PC-9 (cell line): ENCODE measurements at regions not wholly inside any gene's neighbourhood (a gene's known extent, or its start where the extent isn't known, plus 50 kb on each side); places are given as distances from the start of the nearest gene placed in this dataset.

Source experiments
- BruUV-seq: library from RNA; stranded (reverse); fragments of 400-500 nt; replicated peaks from 2 replicates; lab custom pipeline; 2021; lab: Mats Ljungman, UMichigan
- CTCF ChIA-PET: fragments of 300-600 bp; sonication (Branson Sonifier 250); formaldehyde crosslinking; loops from one replicate; lab custom pipeline; 2022; ENCODE audit warnings: antibody characterized with exemption; lab: Charles Lee
- POLR2A ChIA-PET: fragments of 300-600 bp; sonication (Branson Sonifier 250); formaldehyde crosslinking; loops from one replicate; lab custom pipeline; 2022; ENCODE audit warnings: antibody characterized with exemption; ENCODE audit not compliant: unreplicated experiment; lab: Charles Lee
- DNase-seq, 2 experiments: peaks; one replicate each; pipeline versions ENCODE4 v3.0.0 to v3.0.0-alpha.2; 2015 to 2022; ENCODE audit warnings: mixed read lengths in 1 of 2
- H2AFZ ChIP-seq: fragments of 200-600 bp; sonication (generic); 2 replicates; pipeline ENCODE4 v1.8.1; 2017; ENCODE audit warnings: antibody characterized with exemption
- H3F3A ChIP-seq: fragments of 200-600 bp; sonication (generic); 2 replicates; pipeline ENCODE4 v1.8.1; 2017; ENCODE audit warnings: antibody characterized with exemption, mild to moderate bottlenecking, low read depth; ENCODE audit not compliant: insufficient read depth
- H3K27ac ChIP-seq: fragments of 200-600 bp; sonication (generic); 2 replicates; pipeline ENCODE4 v1.6.1; 2016; ENCODE audit warnings: mixed run types
- H3K27me3 ChIP-seq: fragments of 200-600 bp; sonication (generic); 2 replicates; pipeline ENCODE4 v1.6.1; 2016; ENCODE audit warnings: low read depth, mixed run types; ENCODE audit not compliant: insufficient read depth
- H3K36me3 ChIP-seq: fragments of 200-600 bp; sonication (generic); 2 replicates; pipeline ENCODE4 v1.6.1; 2016; ENCODE audit warnings: low read depth, mixed run types
- H3K4me1 ChIP-seq: fragments of 200-600 bp; sonication (generic); replicated peaks from 2 replicates; pipeline ENCODE4 v1.6.1; 2016; ENCODE audit warnings: mixed run types; ENCODE audit not compliant: insufficient read depth
- H3K4me2 ChIP-seq: fragments of 200-600 bp; sonication (generic); 2 replicates; pipeline ENCODE4 v1.6.1; 2017; ENCODE audit warnings: mixed run types
- H3K4me3 ChIP-seq: fragments of 200-600 bp; sonication (generic); 2 replicates; pipeline ENCODE4 v1.6.1; 2016; ENCODE audit warnings: mixed run types
- H3K79me2 ChIP-seq: fragments of 200-600 bp; sonication (generic); 2 replicates; pipeline ENCODE4 v1.6.1; 2017; ENCODE audit warnings: low read depth, mixed run types
- H3K9me2 ChIP-seq: fragments of 200-600 bp; sonication (generic); 2 replicates; pipeline ENCODE4 v1.8.1; 2017; ENCODE audit warnings: mild to moderate bottlenecking; ENCODE audit not compliant: insufficient read depth
- H3K9me3 ChIP-seq: fragments of 200-600 bp; sonication (generic); 2 replicates; pipeline ENCODE4 v1.8.1; 2016; ENCODE audit warnings: low read depth; ENCODE audit not compliant: insufficient read depth
- H4K20me1 ChIP-seq: fragments of 200-600 bp; sonication (generic); 2 replicates; pipeline ENCODE4 v1.8.1; 2017; ENCODE audit not compliant: insufficient read depth
- EZH2 ChIP-seq: fragments of 200-600 bp; sonication (generic); IDR thresholded peaks from 2 replicates; pipeline ENCODE4 v1.8.0; 2017; ENCODE audit warnings: antibody characterized with exemption, low read depth
- intact Hi-C: fragments of 100-400 bp; cut with micrococcal nuclease; formaldehyde crosslinking; loops from one replicate; pipeline ENCODE4 v1.10.0; 2022; ENCODE audit not compliant: unreplicated experiment
- TF ChIP-seq, protein P1 (sequence below): fragments of 200-600 bp; sonication (generic); conservative IDR thresholded peaks from 2 replicates; pipeline ENCODE4 v1.6.1; 2017; ENCODE audit warnings: mixed run types, antibody characterized with exemption, mild to moderate bottlenecking, moderate library complexity

DNA sequence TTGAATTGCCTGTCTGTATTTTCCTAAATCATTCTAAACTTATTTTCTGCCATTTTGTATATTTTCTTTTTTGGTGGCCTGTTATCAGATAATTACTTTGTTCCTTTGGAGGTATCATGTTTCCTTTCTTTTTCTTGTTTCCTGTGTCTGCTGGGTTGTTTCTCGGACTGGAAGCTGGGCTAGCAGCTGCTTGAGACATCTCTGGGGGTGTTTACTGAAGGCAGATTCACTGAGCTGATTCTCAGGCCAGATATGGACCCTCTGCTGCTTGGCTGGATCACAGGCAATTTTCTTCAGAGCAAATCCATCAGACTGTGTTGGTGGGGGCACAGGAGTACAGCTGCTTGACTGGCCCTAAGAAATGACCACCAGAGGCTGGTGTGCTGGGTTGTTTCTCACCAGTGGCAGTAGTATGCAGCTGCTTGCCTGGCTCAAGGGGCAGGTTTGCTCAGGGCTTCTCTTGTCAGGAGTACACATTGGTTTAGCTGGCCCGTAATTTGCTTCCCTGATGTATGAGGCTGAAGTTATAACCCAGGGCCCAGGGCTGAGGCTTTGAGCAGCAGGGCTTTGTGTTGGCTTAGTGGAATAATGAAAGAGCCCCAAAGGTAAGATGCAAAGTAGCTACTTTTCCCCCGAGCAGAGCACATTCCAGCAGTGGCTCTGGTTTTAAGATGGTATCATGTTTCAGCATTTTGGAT, 680.6 kb downstream of the TECRL start:
- Histone ChIP-seq H3K4me1 (no peaks in the 10 kb centered on the region), H3K36me3 (no peaks in the 10 kb centered on the region), H4K20me1 (no peaks in the 10 kb centered on the region), H3K4me3 (no peak overlapping the region), H3K9me2 (no peaks in the 10 kb centered on the region), H2AFZ (no peak overlapping the region), H3K27me3 (no peaks in the 10 kb centered on the region), H3K4me2 (no peak overlapping the region), H3K27ac (no peak overlapping the region), H3F3A (no peaks in the 10 kb centered on the region), H3K79me2 (no peaks in the 10 kb centered on the region), H3K9me3 (no peaks in the 10 kb centered on the region)
- intact Hi-C loops: no loop called here
- no peak for DNase-seq
- ChIA-PET POLR2A (no interaction called here), CTCF (no interaction called here)
- TF ChIP-seq EZH2: no peak
- TF ChIP-seq, protein P1, sequence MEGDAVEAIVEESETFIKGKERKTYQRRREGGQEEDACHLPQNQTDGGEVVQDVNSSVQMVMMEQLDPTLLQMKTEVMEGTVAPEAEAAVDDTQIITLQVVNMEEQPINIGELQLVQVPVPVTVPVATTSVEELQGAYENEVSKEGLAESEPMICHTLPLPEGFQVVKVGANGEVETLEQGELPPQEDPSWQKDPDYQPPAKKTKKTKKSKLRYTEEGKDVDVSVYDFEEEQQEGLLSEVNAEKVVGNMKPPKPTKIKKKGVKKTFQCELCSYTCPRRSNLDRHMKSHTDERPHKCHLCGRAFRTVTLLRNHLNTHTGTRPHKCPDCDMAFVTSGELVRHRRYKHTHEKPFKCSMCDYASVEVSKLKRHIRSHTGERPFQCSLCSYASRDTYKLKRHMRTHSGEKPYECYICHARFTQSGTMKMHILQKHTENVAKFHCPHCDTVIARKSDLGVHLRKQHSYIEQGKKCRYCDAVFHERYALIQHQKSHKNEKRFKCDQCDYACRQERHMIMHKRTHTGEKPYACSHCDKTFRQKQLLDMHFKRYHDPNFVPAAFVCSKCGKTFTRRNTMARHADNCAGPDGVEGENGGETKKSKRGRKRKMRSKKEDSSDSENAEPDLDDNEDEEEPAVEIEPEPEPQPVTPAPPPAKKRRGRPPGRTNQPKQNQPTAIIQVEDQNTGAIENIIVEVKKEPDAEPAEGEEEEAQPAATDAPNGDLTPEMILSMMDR: no peak
- BruUV-seq: no TSS peak

DNA sequence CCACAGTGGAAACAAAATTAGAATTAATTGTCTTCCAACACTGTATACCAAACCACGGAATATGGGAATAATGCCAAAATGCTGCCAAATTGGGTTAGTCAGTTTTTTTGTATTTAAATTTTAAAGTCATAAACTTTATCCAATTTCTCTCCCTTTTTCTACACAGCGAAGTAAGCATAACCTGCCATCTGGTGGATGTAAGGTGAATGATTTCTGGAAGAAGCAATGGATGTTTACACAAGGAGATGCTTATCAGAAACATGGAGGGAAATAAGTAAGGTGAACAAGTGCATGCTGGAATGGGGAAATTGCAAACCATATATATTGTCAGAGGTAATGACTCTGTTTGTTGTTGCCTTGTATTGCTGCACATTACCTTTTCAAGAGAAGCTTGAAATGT, 691.9 kb downstream of the TECRL start:
- no peaks in the 10 kb centered on the region for H3K27me3 ChIP-seq
- H3K9me2 ChIP-seq: no peaks in the 10 kb centered on the region; the same call in 1 of the 2 replicates
- H3K79me2 ChIP-seq: no peaks in the 10 kb centered on the region
- BruUV-seq: no TSS peak
- no peak for TF ChIP-seq EZH2
- TF ChIP-seq, protein P1: peak; percentile 59
- H4K20me1 ChIP-seq: no peaks in the 10 kb centered on the region
- H3K27ac ChIP-seq: no peak overlapping the region
- no peak overlapping the region for H2AFZ ChIP-seq
- no peak overlapping the region for H3K4me3 ChIP-seq
- H3K4me2 ChIP-seq: no peak overlapping the region
- peak; percentile 5 to 36 for DNase-seq
- no peaks in the 10 kb centered on the region for H3K4me1 ChIP-seq
- ChIA-PET CTCF (no interaction called here), POLR2A (no interaction called here)
- no peaks in the 10 kb centered on the region for H3K36me3 ChIP-seq
- no peaks in the 10 kb centered on the region for H3F3A ChIP-seq
- intact Hi-C loops: loop anchor here (5.0 kb wide), 1 partner anchor 190 kb away; no protein-coding TSS in a partner anchor
- no peaks in the 10 kb centered on the region for H3K9me3 ChIP-seq

DNA sequence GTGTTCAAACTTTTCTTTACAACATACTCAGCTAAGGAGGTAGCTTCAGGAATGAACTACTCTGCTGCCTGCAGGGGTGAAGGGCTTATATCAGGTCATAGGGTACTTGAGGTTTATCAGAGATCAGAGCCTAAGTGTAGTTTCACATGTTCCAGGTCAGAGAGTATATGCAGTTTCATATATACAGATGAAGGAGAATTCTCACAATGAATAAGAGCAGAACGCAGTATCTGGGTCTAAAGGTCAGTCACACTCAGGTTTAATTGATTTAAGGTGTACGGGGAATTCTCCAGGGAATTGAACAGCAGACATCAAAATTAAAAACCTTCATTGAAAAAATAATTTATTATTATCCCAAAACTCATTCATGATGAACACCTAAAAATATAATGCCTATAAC, 700.6 kb downstream of the TECRL start:
- H3K4me3 ChIP-seq: no peak overlapping the region
- no peaks in the 10 kb centered on the region for H3F3A ChIP-seq
- H3K79me2 ChIP-seq: no peaks in the 10 kb centered on the region
- H2AFZ ChIP-seq: no peak overlapping the region
- CTCF ChIA-PET: interaction anchor here (0.6 kb wide), 1 partner anchor 357 kb away, joined by 4 read pairs; no protein-coding TSS in a partner anchor
- H3K9me2 ChIP-seq: no peaks in the 10 kb centered on the region
- no peak overlapping the region for H3K4me2 ChIP-seq
- DNase-seq: no peak
- intact Hi-C loops: no loop called here
- TF ChIP-seq, protein P1: no peak
- no peak for TF ChIP-seq EZH2
- H3K9me3 ChIP-seq: no peaks in the 10 kb centered on the region
- H4K20me1 ChIP-seq: no peaks in the 10 kb centered on the region
- POLR2A ChIA-PET: no interaction called here
- no TSS peak for BruUV-seq
- no peaks in the 10 kb centered on the region for H3K27me3 ChIP-seq
- H3K4me1 ChIP-seq: no peaks in the 10 kb centered on the region
- H3K36me3 ChIP-seq: no peaks in the 10 kb centered on the region
- no peak overlapping the region for H3K27ac ChIP-seq
